ENCODE measurements at regions not wholly inside any gene's neighbourhood (a gene's known extent, or its start where the extent isn't known, plus 50 kb on each side); places are given as distances from the start of the nearest gene placed in this dataset.

DNA sequence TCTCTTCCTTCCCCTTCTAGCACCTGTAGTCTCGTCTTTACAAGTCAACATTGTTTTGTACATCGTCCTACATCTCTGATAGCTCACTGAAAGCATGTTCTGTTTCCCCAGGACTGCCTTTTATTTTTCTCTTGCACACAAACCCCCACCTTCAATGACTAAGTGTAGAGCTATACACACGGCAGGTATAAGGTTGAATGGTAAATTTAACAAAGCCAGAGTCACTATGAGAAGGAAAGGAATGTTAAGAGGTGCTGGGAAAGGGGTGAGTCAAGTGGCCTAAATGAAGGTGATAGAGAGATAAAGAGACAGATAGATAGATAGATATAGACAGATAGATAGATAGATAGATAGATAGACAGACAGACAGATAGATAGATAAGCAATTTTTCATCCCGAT lies 134.3 kb upstream of the ATP1B1 start:
- no peak for DNase-seq

DNA sequence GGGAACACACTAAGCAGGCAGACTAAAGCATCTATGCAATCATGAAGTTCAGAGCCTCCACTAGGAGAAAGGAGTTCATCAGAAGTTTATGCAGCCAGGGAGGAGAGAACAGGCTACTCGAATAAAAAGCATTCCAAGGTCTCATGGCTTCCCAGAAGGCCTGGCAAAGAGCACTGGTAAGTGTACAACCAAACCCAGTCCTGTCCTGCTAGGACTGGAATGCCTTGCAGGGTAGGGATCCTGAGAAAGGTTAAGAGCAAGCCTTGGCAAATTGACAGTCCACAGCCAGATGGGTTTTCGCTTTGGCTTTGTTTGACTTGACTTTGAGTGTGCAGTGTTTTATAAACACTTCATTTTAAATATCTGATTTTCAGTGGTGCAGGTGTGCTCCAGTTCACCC lies 133.6 kb upstream of the ATP1B1 start:
- DNase-seq: no peak

DNA sequence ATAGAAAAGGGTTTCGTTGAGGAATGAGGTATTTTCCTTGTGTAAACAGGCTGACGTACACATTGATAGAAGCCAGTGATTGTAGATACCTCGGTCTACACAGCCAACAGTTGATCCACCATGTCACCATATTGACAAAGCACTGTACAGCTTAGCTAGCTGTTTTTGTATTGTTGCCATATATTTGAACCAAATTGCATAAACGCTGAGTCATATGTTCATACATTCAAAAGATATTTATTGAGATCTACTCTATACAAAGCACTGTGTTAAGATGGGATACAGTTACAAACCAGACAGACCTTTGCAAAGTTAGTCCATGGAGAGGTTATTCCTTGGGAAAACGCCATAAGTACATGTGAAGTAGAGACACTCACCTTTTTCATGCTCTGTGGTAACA lies 132.4 kb upstream of the ATP1B1 start:
- no peak for DNase-seq

DNA sequence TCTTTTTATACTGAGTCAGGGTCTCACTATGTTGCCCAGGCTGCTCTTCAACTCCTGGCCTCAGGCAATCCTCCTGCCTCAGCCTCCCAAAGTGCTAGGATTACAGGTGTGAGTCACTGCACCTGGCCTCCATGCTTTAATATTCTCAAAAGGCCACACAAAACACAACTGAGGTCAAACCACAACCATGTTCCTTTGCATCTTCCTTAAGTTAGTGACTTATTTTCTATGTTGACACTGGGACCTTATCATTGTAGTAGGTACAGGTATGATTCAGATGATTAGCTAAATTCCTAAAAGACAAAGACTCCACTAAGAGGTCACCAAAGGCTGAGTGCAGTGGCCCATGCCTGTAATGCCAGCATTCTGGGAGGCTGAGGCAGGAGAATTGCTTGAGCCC lies 131.9 kb upstream of the ATP1B1 start:
- DNase-seq: no peak

DNA sequence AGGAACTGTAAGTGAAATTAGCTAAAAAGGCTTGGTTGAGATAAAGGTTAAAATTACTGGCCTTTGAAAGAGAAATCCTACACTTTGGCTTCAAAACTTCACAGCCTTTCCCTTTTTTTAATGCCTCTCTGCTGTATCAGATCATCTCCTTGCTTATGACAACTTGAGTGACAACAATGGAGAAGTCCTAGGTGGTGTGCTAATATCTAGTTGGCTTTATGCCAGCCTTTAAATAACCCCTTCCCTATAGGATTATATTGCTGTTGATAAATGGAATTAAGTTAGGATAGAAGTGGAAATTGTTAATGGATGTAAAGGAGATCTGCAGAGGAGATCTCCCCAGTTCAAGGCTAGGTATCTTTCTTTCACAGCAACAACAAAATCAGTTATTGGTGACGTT lies 130.2 kb upstream of the ATP1B1 start:
- no peak for DNase-seq

DNA sequence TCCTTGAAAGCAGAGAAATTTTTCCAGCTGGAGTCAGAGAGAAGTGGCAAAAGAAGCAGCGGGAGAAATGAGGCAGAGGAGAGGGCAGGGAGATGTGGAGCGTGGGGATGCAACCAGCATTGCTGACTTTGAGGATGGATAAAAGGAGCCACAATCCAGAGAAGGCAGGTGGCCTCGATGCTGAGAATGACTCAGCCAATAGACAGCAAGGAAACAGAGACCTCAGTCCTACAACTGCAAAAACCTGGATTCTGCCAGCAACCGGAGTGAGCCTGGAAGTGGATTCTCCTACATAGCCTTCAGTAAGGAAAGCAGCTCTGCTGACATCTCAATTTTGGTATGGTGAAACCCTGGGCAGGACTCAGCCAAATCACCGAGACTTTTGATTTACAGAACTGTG lies 128.9 kb upstream of the ATP1B1 start:
- no peak for DNase-seq

DNA sequence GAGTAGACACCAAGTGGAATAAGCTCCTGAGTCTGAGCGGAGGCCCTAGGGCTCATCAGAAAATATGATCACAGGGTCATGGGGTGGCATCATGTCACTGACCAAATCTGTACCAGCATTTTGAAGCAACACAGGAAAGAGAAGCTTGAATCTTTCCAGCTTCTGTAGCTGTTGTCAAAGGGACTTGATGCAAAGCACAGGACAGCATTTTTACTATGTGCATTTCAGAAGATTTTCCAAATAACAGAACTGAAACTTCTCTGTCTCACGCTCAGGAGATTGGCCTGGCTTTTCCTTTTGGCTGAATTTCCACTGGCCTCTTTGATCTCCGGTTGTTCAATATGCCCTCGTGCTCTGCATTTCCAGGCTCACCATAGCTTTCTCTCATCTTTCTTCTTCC lies 127.2 kb upstream of the ATP1B1 start:
- DNase-seq: peak; percentile 28

DNA sequence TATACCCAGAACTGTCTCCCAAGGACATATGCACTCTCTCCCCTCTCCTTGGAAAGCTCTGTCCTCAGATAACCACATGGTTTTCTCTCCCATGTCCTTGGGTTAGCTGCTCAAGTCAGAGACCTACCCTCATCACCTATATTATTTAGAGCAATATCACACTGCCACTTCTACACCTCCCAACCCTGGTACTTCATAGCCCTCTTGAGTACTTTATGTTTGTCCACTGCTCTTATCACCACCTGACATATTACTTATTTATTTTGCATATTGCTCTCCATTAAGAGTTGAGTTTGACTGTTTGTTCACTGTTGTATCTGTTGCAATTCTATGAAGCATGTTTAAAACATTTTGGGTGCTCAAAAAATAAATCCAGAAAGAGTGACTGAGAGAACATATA lies 126.3 kb upstream of the ATP1B1 start:
- no peak for DNase-seq

DNA sequence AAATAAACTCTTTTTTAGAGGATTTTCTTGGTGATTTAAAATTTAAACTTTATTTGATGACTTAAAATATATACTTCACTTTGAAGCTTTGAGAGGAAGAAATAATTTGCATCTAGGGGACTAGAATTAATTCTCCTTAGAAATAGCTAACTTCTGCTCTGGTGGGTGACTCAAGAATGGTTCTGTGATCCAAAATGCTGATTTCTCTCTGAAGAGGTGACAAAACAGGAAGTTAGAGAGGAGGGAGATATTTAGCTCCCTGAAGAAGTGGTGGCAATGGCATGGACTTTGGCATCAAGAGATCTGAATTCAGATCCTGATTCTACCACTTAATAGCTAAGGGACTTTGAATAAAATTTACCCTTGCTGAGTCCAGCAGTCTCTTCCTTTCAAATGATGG lies 125.8 kb upstream of the ATP1B1 start:
- DNase-seq: no peak

DNA sequence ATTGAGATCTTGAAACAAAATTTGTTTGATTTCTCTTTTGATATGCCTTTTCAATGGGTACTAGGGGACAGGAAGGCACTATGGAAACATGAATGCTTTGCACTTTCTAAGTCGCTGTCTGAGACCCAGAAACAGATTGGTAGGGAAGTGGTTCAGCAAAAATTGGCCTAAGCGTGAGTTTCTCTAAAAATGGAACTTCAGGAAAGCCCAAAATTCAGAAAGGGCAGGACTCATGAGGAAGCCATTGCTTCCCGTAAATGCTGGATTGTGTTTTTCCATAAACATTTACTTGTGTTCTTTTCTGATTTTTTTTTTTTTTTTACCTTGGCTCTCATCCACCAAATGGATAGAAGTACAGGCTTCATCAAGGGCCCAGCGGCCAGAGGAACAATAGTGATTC lies 123.7 kb upstream of the ATP1B1 start:
- no peak for DNase-seq

DNA sequence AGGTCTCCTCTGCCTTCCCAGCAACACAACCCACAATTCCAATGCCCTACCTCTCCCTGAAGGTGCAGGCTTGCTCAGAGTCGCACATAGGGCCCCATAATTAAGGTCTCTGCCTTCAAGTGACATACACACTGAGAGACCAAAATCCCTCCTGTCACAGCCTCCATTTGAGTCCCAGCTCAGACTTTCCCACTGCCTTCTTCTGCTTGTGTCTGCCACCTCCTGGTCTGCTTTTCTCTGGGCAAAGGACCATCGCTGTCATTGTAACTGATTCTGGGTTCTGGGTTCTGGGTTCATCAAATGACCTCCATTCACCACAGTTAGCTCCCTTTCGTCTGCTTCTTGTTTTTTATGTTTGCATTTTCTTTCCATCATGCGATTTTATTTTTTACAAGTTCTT lies 119.2 kb upstream of the ATP1B1 start:
- no peak for DNase-seq

DNA sequence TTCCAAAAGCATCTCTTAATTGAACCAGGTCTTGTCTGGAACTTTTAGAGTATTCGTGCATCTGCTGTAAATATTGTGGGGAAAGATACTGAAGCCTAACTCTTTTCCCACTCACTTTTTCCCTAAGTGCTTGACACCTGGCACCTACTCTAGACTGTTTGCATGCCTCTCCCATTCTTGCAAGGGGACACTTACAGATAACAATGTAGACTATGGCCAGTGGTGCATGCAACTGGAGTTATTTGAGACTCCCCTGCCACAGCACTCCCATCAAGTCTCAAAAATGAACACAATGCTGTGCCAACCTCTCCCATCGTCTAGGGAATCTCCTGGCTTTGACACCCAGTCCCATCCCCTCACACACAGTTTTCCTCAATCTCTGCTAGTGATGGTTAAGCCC lies 118.6 kb upstream of the ATP1B1 start:
- no peak for DNase-seq

DNA sequence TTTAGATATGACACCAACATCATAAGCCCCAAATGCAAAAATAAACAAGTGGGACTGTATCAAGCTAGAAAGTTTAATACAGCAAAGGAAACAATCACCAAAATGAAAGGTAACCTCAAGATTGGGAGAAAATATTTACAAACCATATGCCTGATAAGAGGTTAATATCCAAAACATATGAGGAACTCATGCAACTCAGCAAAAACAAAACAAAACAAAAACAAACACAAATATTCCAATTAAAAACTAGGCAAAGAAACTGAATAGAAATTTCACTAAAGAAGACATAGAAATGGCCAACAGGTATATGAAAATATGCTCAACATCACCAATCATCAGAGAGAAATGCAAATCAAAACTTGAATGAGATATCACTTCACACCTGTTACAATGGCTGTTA lies 116.5 kb upstream of the ATP1B1 start:
- DNase-seq: no peak

DNA sequence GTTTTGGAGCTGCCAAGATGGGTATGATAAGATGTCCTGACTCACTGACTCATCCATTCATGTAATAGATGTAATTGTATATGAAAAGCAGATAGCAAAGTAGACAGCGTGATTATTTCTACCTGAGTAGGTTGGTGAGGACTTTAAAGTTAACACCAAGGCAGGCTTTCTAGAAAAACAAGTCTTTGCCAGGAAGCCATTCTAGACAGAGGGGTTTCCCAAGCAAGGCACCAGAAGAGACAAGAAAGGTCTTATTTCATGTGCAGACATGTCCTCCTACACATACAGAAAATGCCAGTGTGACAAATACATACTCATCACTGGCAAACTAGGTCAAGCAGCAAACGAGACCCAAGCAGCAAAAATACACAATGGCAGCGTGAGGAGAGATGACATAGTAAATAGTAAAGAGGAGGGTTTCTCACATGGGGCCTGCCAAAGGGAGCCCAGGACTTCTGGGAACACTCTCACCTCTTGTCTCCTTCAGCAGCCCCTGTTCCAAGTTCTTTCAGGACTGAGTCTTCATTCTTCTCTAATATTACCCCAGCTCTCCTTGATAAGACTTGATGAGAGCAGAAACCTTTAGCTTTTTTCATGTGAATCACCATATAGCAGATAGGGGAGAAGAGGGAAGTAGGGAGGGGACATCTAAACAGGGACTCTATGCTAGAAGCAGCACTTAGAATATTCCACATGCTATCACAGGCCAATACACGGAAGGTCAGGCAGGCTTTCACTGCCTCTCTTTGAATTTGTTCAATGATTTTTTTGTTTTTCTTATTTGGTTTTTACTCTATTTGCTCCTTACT lies 114.6 kb upstream of the ATP1B1 start:
- DNase-seq: no peak

DNA sequence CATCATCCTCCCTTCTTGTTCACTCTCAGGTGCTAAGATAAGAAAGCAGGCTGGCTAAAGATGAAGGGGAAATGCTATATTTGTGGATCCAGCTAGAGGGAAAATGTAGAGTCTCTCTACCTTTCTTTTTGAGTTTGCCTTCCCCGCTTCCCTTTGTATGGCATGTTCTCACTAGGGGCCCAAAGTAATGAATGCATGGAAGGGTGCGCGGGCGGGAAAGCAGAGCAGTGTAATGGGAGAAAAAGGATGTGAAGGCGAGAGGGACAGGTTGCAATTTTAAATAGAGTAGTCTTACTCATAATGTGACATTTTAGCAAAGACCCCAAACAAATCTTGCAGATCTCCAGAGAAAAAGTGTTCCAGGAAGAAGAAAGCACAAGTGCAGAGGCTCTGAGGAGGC lies 105.1 kb upstream of the ATP1B1 start:
- no peak for DNase-seq

DNA sequence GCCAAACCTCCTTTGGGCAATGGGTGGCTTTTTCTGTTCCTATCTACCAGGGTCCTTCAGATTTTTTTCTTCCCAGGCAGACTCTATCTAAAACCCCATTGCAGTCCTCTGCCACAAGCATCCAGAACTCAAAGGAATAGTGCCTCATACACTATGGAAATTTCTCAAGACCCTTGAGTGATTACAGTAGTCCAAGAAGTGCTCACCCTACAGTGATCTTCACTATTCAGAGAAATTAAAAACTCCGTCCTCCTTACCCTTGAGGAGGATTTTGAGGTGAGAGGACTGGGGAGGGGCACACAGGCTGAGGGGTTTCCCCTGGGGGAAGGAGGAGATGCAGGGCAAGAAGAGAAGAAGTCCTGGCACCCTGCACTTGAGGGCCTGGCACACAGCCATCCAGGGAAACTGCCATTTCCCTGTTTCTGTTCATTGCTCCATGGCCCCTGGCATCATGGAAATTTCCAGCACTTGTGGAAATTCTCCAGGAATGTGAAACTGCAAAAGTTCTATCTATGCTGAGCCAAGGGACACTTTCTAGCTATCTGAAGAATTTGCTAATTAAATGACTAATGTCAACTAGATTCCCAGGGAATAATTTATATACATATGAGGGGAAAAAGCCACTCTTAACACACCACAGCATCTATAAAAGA lies 102.5 kb upstream of the ATP1B1 start:
- DNase-seq: no peak

DNA sequence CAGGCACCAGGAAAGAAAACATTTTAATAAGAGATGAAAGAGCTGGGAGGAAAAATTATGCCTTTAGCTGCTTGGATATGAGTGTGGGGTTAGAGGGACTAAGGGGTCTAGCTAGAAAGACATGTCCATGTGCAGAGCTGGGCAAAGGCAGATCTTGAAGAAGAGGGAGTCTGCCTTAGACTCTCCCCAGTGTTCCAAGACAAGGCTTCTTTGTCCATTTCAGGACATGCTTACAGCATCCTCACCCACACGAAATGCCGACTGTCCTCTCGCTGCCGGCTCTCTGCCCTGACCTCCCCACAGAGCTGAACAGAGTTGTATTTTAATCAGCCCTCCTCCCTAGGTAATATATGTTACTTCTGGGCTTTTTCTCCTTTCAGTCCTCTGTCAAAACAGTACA lies 100.7 kb upstream of the ATP1B1 start:
- DNase-seq: no peak

DNA sequence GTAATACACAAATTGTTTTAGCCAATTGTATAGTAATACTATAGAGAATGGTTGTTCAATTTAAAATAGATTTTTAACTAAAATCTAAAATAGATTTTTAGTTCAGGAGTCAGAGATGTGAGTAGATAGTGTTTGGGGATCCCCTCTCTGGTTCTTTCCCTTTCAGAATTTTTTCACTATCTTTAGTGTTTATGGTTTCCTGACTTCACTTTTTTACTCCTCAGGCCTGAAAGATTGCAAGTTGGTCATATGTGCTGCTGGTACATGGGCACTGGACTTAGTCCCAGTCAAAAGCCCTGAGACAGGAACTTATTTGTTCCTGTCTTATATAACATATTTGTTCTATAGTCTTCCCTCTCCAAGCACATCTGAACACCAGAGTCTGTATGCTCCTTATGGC lies 96.8 kb upstream of the ATP1B1 start:
- DNase-seq: no peak

DNA sequence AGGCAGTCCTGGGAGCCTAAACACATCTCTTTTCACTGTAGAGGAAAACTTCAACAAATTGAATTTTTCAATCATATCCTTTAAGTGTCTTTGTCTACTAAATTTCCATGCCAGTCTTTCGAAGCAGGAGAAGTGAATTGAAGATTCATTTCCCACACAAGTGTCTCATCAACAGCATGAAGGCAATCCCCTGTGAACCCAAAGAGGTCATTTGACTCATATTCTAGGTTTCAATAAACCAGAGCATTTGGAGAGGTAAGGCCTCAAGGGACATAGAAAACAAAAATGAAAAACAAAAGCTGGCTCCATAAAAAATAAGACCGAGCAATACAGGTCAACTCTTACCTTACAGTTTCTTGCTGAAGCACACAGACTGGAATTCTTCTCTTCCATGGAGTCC lies 94.1 kb upstream of the ATP1B1 start:
- DNase-seq: no peak

DNA sequence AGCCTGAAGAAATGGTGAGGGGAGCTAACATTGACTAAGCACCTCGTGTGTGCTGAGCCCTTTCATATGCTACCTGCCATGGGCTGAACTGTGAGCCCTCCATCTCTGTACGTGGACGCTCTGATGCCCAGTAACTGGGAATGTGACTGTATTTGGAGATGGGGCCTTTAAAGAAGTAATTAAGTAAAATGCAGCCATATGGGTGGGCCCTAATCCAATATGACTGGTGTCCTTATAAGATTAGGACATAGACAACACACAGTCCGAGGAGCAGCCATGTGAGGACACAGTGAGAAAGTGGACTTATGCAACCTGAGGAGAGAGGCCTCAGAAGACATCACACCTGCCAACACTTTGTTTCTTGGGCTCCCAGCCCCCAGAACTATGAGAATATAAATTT lies 92.7 kb upstream of the ATP1B1 start:
- DNase-seq: no peak

DNA sequence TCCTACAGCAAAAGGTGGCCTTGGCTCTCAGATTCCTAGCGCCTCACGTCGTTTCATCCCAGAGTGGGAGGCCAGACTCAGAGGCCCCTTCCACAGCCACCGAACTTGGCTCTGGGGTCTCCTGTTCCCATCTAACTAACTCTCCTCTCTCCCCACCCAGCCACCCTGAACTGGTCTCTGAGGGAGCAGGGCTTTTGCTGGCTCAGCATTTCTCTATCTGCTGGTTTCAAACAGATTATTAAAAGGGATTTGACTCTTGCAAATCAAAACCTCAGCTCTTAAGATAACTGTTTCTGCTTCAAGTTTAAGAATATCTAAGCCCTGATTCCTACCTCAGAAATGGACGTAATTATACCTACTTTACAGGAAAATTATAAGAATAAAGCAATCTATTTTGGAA lies 91.0 kb upstream of the ATP1B1 start:
- no peak for DNase-seq

DNA sequence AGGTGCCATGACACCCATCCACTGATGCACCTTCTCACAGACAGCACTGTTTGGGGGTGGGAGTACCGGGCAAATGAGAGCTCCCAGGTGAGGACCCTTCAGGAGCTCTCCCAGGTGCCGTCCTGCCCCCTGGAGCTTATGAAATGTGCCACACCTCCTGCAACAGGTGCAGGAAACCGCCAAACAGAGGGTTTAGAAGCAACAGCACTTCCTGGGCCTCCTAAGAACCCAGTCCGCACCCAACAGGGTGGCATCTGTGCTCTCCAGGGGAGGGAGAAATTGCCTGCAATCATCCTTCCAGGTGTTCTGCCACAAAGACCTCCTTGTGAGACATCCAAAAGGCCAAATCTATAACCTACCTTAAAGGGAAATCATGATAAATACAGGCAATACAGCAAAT lies 87.7 kb upstream of the ATP1B1 start:
- no peak for DNase-seq

DNA sequence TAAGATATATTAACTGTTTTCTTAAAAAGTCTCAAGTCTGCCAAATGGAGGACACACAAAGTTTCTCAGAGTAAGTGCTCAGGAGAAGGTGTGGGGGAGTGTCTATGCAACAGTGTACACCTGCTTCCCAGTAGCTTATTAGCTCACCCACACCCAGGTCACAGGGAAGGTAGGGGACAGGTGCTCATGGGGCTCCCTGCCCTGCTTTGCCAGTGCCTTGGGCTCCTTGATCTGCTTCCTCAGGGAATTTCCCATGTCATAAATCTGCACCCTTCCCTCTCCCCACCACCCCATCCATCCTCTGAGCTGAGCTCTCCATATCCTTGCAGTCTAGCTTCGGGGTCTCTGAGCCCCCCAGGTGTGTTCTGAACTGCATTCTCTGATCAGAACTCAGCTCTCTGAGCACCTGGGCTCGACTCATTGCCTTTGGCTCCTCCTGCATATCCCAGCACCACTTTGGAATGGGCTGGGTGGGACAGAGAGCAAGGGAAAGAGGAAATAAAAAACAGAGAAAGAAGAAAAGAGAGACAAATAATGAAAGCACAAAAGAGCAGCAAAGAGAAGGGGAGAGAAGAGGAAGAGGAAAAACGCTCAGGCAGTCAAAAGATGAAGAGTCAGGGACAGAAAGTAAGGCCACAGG lies 87.0 kb upstream of the ATP1B1 start:
- no peak for DNase-seq

DNA sequence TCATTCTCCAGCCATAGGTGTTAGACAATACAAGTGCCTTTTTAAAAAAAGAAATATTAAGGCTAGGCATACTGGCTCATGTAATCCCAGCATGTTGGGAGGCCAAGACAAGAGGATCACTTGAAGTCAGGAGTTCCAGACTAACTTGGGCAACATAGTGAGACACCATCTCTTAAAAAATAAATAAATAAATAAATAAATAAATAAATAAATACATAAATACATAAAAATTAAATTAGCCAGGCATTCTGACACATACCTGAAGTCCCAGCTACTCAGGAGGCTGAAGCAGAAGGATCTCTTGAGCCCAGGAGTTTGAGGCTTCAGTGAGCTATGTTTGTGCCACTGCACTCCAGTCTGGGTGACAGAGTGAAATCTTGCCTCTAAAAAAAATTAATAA lies 85.8 kb upstream of the ATP1B1 start:
- no peak for DNase-seq

DNA sequence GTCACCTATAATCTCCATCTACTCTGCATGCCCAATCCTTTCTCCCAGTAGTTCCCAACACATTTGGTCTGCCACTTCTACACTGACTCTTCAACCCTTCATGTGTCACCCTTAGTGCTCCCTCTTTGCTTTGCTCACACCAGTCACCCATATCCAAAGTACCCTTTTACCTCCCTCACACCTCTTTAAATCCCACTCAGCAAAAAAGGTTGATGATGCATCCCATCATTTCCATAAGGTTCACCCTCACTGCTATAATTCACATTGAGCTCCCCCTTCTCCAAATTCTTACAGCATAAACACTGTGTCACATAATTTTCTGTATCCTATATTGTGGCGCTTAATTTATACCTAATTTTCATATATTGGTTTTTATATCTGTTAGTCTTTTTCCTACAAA lies 83.8 kb upstream of the ATP1B1 start:
- DNase-seq: no peak
